K562 (cell line): ENCODE measurements at regions not wholly inside any gene's neighbourhood (a gene's known extent, or its start where the extent isn't known, plus 50 kb on each side); places are given as distances from the start of the nearest gene placed in this dataset.

Experiments used
- DDX20 ChIP-seq: fragments of 450-650 bp; IDR thresholded peaks from 2 replicates; pipeline ENCODE4 v1.6.1; 2016; ENCODE audit warnings: missing genetic modification characterization, low read depth, mild to moderate bottlenecking, missing compliant biosample characterization, moderate library complexity
- EWSR1 ChIP-seq: fragments of 450-650 bp; IDR thresholded peaks from 2 replicates; pipeline ENCODE4 v1.6.1; 2018; ENCODE audit warnings: borderline replicate concordance, mild to moderate bottlenecking, low read depth, moderate library complexity; ENCODE audit not compliant: partially characterized antibody
- GABPB1 ChIP-seq: sonication (generic); formaldehyde crosslinking; IDR thresholded peaks from 2 replicates; pipeline ENCODE4 v1.8.0; 2022; ENCODE audit warnings: mild to moderate bottlenecking, missing genetic modification reagents
- GTF2A2 ChIP-seq: IDR thresholded peaks from 2 replicates; pipeline ENCODE4 v1.6.1; 2016; ENCODE audit warnings: mild to moderate bottlenecking, missing genetic modification characterization, missing compliant biosample characterization
- JUN ChIP-seq, 2 experiments: sonication (generic) in 1 of 2; formaldehyde crosslinking in 1 of 2; IDR thresholded peaks; 2 replicates each; pipeline versions ENCODE4 v1.6.1 to v1.8.0; 2012 to 2022; ENCODE audit warnings: borderline replicate concordance in 2 of 2, mild to moderate bottlenecking in 2 of 2, improper control_type of control experiment in 1 of 2, low read depth in 1 of 2, low read length in 1 of 2, missing genetic modification reagents in 1 of 2
- L3MBTL2 ChIP-seq: fragments of 450-650 bp; IDR thresholded peaks from 2 replicates; pipeline ENCODE4 v1.6.1; 2016; ENCODE audit warnings: mild to moderate bottlenecking, moderate library complexity
- MYNN ChIP-seq, 2 experiments: sonication (generic); formaldehyde crosslinking in 1 of 2; IDR thresholded peaks; 2 replicates each; pipeline versions ENCODE4 v1.5.0 to v1.6.1; 2016 to 2020; ENCODE audit warnings: antibody characterized with exemption in 1 of 2, missing genetic modification reagents in 1 of 2
- PHB ChIP-seq: fragments of 250-450 bp; sonication (Bioruptor Pico); IDR thresholded peaks from 2 replicates; pipeline ENCODE4 v1.5.0; 2021
- TCF7 ChIP-seq: sonication (generic); IDR thresholded peaks from 2 replicates; pipeline ENCODE4 v1.6.1; 2016; ENCODE audit warnings: antibody characterized with exemption, borderline replicate concordance
- ZNF354B ChIP-seq: fragments of 250-450 bp; sonication (Bioruptor Pico); IDR thresholded peaks from 2 replicates; pipeline ENCODE4 v1.4.0; 2020
- ZNF589 ChIP-seq: fragments of 200-800 bp; sonication (Bioruptor generic); IDR thresholded peaks from 2 replicates; pipeline ENCODE4 v1.6.1; 2016; ENCODE audit warnings: low read depth, missing genetic modification characterization, missing compliant biosample characterization
- TF ChIP-seq, protein P1 (sequence below): fragments of 250-450 bp; sonication (Bioruptor Pico); IDR thresholded peaks from 2 replicates; pipeline ENCODE4 v1.4.0; 2020; ENCODE audit warnings: mild to moderate bottlenecking, moderate library complexity
- TF ChIP-seq, protein P2 (sequence below): sonication (generic); formaldehyde crosslinking; IDR thresholded peaks from 2 replicates; pipeline ENCODE4 v1.8.1; 2022; ENCODE audit warnings: missing genetic modification reagents
- TF ChIP-seq, protein P3 (sequence below): fragments of 450-650 bp; formaldehyde crosslinking; conservative IDR thresholded peaks from 2 replicates; pipeline ENCODE4 v1.4.0; 2022; ENCODE audit warnings: mild to moderate bottlenecking, missing genetic modification characterization
- TF ChIP-seq, protein P4 (sequence below): fragments of 450-650 bp; IDR thresholded peaks from 2 replicates; pipeline ENCODE4 v1.6.1; 2016

DNA sequence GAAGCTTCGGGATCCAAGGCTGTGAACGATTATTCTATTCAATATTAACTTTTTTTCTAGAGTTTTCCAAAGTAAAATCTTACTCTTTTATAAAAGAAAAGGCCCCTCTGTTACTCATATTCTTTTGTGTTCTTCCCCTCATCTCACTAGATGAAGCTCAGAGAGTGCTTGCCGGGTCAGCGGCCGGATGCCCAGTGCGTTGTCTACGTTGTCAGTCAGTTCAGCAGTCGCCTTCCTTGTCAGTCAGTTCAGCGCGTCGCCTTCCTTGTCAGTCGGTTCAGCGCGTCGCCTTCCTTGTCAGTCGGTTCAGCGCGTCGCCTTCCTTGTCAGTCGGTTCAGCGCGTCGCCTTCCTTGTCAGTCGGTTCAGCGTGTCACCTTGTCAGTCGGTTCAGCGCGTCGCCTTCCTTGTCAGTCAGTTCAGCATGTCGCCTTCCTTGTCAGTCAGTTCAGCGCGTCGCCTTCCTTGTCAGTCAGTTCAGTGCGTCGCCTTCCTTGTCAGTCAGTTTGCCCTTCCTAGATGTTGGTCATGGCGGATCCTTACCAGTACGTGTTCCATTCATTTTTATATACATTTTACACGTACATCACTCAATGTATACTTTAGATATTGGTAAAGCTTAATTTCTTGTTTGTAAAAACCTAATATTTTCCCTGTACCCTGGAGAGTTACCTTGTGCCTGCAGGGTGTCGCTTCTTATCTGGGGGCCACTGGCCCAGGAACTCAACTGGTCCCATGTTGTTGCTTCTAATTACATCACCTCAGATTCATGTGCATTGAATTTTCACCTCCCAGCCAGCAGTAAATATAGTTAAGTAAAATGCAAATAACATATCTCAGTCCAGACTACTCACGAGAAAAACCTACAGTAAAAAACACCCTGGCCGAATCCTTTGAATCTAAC lies 206.9 kb downstream of the ASB1 start (continued):
- TF ChIP-seq, protein P1, sequence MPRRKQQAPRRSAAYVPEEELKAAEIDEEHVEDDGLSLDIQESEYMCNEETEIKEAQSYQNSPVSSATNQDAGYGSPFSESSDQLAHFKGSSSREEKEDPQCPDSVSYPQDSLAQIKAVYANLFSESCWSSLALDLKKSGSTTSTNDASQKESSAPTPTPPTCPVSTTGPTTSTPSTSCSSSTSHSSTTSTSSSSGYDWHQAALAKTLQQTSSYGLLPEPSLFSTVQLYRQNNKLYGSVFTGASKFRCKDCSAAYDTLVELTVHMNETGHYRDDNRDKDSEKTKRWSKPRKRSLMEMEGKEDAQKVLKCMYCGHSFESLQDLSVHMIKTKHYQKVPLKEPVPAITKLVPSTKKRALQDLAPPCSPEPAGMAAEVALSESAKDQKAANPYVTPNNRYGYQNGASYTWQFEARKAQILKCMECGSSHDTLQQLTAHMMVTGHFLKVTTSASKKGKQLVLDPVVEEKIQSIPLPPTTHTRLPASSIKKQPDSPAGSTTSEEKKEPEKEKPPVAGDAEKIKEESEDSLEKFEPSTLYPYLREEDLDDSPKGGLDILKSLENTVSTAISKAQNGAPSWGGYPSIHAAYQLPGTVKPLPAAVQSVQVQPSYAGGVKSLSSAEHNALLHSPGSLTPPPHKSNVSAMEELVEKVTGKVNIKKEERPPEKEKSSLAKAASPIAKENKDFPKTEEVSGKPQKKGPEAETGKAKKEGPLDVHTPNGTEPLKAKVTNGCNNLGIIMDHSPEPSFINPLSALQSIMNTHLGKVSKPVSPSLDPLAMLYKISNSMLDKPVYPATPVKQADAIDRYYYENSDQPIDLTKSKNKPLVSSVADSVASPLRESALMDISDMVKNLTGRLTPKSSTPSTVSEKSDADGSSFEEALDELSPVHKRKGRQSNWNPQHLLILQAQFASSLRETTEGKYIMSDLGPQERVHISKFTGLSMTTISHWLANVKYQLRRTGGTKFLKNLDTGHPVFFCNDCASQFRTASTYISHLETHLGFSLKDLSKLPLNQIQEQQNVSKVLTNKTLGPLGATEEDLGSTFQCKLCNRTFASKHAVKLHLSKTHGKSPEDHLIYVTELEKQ: 0 out of 2 replicates have a peak, but pooled peaks have one; percentile 32
- TF ChIP-seq PHB (no peak), JUN (IDR thresholded peaks at IDR 0.05; ENCODE audit: borderline replicate concordance, low read depth, low read length) (no peak), JUN (CRISPR knock-in tag; IDR thresholded peaks at IDR 0.05; ENCODE audit: borderline replicate concordance) (no peak), L3MBTL2 (0 out of 2 replicates have a peak, but pooled peaks have one; percentile 34), ZNF589 (CRISPR knock-in tag) (0 out of 2 replicates have a peak, but pooled peaks have one; percentile 27), EWSR1 (no peak), ZNF354B (no peak), GABPB1 (CRISPR knock-in tag) (0 out of 2 replicates have a peak, but pooled peaks have one; percentile 18), DDX20 (tag) (no peak), TCF7 (no peak), GTF2A2 (no peak), MYNN (IDR thresholded peaks at IDR 0.05) (no peak), MYNN (CRISPR knock-in tag; IDR thresholded peaks at IDR 0.05) (no peak)
- TF ChIP-seq, protein P2, sequence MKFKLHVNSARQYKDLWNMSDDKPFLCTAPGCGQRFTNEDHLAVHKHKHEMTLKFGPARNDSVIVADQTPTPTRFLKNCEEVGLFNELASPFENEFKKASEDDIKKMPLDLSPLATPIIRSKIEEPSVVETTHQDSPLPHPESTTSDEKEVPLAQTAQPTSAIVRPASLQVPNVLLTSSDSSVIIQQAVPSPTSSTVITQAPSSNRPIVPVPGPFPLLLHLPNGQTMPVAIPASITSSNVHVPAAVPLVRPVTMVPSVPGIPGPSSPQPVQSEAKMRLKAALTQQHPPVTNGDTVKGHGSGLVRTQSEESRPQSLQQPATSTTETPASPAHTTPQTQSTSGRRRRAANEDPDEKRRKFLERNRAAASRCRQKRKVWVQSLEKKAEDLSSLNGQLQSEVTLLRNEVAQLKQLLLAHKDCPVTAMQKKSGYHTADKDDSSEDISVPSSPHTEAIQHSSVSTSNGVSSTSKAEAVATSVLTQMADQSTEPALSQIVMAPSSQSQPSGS (CRISPR knock-in tag): no peak
- TF ChIP-seq, protein P3, sequence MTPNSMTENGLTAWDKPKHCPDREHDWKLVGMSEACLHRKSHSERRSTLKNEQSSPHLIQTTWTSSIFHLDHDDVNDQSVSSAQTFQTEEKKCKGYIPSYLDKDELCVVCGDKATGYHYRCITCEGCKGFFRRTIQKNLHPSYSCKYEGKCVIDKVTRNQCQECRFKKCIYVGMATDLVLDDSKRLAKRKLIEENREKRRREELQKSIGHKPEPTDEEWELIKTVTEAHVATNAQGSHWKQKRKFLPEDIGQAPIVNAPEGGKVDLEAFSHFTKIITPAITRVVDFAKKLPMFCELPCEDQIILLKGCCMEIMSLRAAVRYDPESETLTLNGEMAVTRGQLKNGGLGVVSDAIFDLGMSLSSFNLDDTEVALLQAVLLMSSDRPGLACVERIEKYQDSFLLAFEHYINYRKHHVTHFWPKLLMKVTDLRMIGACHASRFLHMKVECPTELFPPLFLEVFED (CRISPR knock-in tag): no peak
- TF ChIP-seq, protein P4, sequence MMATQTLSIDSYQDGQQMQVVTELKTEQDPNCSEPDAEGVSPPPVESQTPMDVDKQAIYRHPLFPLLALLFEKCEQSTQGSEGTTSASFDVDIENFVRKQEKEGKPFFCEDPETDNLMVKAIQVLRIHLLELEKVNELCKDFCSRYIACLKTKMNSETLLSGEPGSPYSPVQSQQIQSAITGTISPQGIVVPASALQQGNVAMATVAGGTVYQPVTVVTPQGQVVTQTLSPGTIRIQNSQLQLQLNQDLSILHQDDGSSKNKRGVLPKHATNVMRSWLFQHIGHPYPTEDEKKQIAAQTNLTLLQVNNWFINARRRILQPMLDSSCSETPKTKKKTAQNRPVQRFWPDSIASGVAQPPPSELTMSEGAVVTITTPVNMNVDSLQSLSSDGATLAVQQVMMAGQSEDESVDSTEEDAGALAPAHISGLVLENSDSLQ: peak; percentile 85
